ENCODE measurements at regions not wholly inside any gene's neighbourhood (a gene's known extent, or its start where the extent isn't known, plus 50 kb on each side); places are given as distances from the start of the nearest gene placed in this dataset.

GRCh38 chr12:19894050-19894449 is 454.8 kb downstream of the AEBP2 start:
- ATAC-seq, result peak; percentile 55
- no peak for TF ChIP-seq ZNF70 (CRISPR knock-in tag; IDR thresholded peaks at IDR 0.05)
- TF ChIP-seq ISL1 (CRISPR knock-in tag; IDR thresholded peaks at IDR 0.05), result peak; percentile 54; the same call in 1 of the 2 replicates
- TF ChIP-seq ZC3H10 (CRISPR knock-in tag; IDR thresholded peaks at IDR 0.05), result peak; percentile 18; the same call in 1 of the 2 replicates
- no peak for TF ChIP-seq CSRNP3 (CRISPR knock-in tag; IDR thresholded peaks at IDR 0.05)

DNA sequence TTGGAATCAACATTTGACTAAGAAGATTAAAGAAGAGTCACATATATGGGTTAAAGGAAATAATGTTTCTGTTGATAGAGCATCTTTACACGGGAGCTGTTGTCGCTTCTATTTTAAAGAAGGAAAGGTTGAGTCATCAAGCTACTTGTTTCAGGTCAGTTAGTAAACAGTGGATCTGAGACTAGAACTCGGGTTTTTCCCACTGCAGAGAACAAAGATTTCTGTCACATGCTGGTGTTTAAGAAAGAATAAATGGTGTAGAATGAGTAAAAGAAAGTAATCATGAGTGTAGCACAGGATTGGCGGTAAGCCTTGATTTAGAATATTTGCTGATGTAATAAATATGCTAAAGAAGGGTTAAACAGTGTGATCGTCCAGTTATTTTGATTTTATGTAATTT is 455.5 kb downstream of the AEBP2 start:
- TF ChIP-seq CSRNP3 (CRISPR knock-in tag; IDR thresholded peaks at IDR 0.05) (no peak), ARNTL (CRISPR knock-in tag; IDR thresholded peaks at IDR 0.05; ENCODE audit: borderline replicate concordance, low read depth) (no peak), PATZ1 (CRISPR knock-in tag; IDR thresholded peaks at IDR 0.05; ENCODE audit: borderline replicate concordance) (no peak), ZFP3 (CRISPR knock-in tag; IDR thresholded peaks at IDR 0.05) (no peak), OSR1 (CRISPR knock-in tag; IDR thresholded peaks at IDR 0.05) (no peak), ESRRG (CRISPR knock-in tag; IDR thresholded peaks at IDR 0.05) (no peak), ZNF565 (CRISPR knock-in tag; conservative IDR thresholded peaks at IDR 0.05; ENCODE audit: low read depth) (no peak), ZNF70 (CRISPR knock-in tag; IDR thresholded peaks at IDR 0.05) (no peak), TCF4 (CRISPR knock-in tag; IDR thresholded peaks at IDR 0.05; ENCODE audit: borderline replicate concordance) (no peak), BACH2 (CRISPR knock-in tag; IDR thresholded peaks at IDR 0.05; ENCODE audit: borderline replicate concordance) (no peak), RARB (CRISPR knock-in tag; IDR thresholded peaks at IDR 0.05) (no peak)
- TF ChIP-seq, protein P1, sequence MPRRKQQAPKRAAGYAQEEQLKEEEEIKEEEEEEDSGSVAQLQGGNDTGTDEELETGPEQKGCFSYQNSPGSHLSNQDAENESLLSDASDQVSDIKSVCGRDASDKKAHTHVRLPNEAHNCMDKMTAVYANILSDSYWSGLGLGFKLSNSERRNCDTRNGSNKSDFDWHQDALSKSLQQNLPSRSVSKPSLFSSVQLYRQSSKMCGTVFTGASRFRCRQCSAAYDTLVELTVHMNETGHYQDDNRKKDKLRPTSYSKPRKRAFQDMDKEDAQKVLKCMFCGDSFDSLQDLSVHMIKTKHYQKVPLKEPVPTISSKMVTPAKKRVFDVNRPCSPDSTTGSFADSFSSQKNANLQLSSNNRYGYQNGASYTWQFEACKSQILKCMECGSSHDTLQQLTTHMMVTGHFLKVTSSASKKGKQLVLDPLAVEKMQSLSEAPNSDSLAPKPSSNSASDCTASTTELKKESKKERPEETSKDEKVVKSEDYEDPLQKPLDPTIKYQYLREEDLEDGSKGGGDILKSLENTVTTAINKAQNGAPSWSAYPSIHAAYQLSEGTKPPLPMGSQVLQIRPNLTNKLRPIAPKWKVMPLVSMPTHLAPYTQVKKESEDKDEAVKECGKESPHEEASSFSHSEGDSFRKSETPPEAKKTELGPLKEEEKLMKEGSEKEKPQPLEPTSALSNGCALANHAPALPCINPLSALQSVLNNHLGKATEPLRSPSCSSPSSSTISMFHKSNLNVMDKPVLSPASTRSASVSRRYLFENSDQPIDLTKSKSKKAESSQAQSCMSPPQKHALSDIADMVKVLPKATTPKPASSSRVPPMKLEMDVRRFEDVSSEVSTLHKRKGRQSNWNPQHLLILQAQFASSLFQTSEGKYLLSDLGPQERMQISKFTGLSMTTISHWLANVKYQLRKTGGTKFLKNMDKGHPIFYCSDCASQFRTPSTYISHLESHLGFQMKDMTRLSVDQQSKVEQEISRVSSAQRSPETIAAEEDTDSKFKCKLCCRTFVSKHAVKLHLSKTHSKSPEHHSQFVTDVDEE (CRISPR knock-in tag; IDR thresholded peaks at IDR 0.05), result no peak
- ATAC-seq, result no peak

- no peak; the same call in 2 of the 3 replicates for ATAC-seq
- TF ChIP-seq ESRRG (CRISPR knock-in tag; IDR thresholded peaks at IDR 0.05) (no peak), RARB (CRISPR knock-in tag; IDR thresholded peaks at IDR 0.05) (no peak), ZFP3 (CRISPR knock-in tag; IDR thresholded peaks at IDR 0.05) (no peak), OSR1 (CRISPR knock-in tag; IDR thresholded peaks at IDR 0.05) (no peak), ZNF565 (CRISPR knock-in tag; conservative IDR thresholded peaks at IDR 0.05; ENCODE audit: low read depth) (no peak), ISL1 (CRISPR knock-in tag; IDR thresholded peaks at IDR 0.05) (no peak), TOX (CRISPR knock-in tag; IDR thresholded peaks at IDR 0.05; ENCODE audit: borderline replicate concordance) (no peak), SNAI2 (CRISPR knock-in tag; IDR thresholded peaks at IDR 0.05) (no peak), TCF4 (CRISPR knock-in tag; IDR thresholded peaks at IDR 0.05; ENCODE audit: borderline replicate concordance) (no peak), PATZ1 (CRISPR knock-in tag; IDR thresholded peaks at IDR 0.05; ENCODE audit: borderline replicate concordance) (no peak), CSDC2 (CRISPR knock-in tag; IDR thresholded peaks at IDR 0.05) (no peak)
Observed at GRCh38 chr12:19895246-19896020, 456.1 kb downstream of the AEBP2 start.

Data from SK-N-SH treated with all-trans-retinoic acid at 6 μM for 48 hours (cell line).